ENCODE measurements at regions not wholly inside any gene's neighbourhood (a gene's known extent, or its start where the extent isn't known, plus 50 kb on each side); places are given as distances from the start of the nearest gene placed in this dataset.

DNA sequence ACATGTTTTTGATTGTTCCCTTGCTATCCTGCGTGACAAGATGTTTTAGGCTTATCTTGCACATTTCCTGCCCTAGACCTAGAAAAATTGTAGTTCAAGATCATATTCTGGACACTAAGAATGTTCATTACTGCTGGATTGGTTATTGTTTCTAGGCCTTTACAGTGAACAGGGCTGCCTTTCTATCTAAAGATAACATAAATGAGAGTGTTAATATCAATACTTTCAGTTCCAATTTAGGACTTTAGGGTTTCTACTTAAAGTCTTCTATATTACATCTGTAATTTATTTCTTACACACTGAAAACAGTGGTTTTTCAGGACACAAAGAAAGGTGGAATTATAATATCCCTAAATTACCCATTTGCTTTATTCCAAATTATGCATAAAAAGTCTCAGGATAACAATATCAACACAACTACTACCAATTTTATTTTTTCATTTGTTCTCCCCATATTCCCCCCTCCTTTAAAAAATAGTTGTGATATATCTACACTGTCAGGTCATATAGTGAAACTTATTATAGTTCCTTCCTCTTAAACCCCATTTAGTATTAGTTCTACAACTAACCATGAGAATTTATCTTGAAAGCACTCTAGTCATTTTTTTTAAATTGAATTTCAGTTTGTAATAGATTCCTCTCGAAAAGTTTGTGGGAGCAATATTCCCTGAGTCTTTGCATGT lies 293.9 kb upstream of the RIOK2 start:
- no peaks in the 10 kb centered on the region for H3K36me3 ChIP-seq (ENCODE audit: insufficient read depth)
- H3K27me3 ChIP-seq (ENCODE audit: insufficient read depth, low read depth), result no peaks in the 10 kb centered on the region
- no peaks in the 10 kb centered on the region for H3K4me1 ChIP-seq (ENCODE audit: low read depth, poor library complexity, severe bottlenecking)
- H2AFZ ChIP-seq (ENCODE audit: low read depth), result no peak overlapping the region
- no peaks in the 10 kb centered on the region for H4K20me1 ChIP-seq (ENCODE audit: insufficient read depth)
- TF ChIP-seq, protein P1, sequence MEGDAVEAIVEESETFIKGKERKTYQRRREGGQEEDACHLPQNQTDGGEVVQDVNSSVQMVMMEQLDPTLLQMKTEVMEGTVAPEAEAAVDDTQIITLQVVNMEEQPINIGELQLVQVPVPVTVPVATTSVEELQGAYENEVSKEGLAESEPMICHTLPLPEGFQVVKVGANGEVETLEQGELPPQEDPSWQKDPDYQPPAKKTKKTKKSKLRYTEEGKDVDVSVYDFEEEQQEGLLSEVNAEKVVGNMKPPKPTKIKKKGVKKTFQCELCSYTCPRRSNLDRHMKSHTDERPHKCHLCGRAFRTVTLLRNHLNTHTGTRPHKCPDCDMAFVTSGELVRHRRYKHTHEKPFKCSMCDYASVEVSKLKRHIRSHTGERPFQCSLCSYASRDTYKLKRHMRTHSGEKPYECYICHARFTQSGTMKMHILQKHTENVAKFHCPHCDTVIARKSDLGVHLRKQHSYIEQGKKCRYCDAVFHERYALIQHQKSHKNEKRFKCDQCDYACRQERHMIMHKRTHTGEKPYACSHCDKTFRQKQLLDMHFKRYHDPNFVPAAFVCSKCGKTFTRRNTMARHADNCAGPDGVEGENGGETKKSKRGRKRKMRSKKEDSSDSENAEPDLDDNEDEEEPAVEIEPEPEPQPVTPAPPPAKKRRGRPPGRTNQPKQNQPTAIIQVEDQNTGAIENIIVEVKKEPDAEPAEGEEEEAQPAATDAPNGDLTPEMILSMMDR (conservative IDR thresholded peaks at IDR 0.05; ENCODE audit: low read depth, low read length), result no peak
- no peak overlapping the region for H3K27ac ChIP-seq
- H3K79me2 ChIP-seq (ENCODE audit: insufficient read depth, low read depth), result no peaks in the 10 kb centered on the region
- no peak overlapping the region for H3K4me2 ChIP-seq
- H3K4me3 ChIP-seq (IDR thresholded peaks at IDR 0.05; ENCODE audit: insufficient read depth, low read depth, low read length), result no peak overlapping the region
- H3K9ac ChIP-seq, result no peak overlapping the region

DNA sequence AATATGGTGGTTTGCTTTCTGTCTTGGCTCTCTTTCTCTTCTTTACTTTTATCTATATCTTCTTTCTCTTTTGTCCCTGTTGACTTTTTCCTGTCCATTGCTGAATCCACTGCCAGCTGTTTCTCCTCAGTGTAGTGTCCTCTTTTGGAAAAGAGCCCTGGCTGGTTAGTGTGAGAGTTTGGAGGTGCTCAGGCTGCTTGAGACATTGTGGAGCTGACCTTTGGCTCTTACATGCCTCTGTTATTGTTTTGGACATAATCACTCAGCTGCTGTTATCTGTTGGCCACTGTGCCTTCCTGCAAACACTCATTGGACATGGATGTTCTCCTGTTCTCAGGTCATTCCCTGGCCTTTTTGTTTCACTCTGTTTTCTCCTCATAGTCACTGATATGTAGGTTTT lies 295.4 kb upstream of the RIOK2 start:
- H3K4me1 ChIP-seq (ENCODE audit: low read depth, poor library complexity, severe bottlenecking), result no peaks in the 10 kb centered on the region
- H3K27me3 ChIP-seq (ENCODE audit: insufficient read depth, low read depth), result no peaks in the 10 kb centered on the region
- no peak overlapping the region for H3K27ac ChIP-seq
- no peaks in the 10 kb centered on the region for H3K79me2 ChIP-seq (ENCODE audit: insufficient read depth, low read depth)
- TF ChIP-seq, protein P1 (conservative IDR thresholded peaks at IDR 0.05; ENCODE audit: low read depth, low read length), result no peak
- H2AFZ ChIP-seq (ENCODE audit: low read depth), result no peak overlapping the region
- H3K4me2 ChIP-seq, result no peak overlapping the region
- no peaks in the 10 kb centered on the region for H3K36me3 ChIP-seq (ENCODE audit: insufficient read depth)
- H4K20me1 ChIP-seq (ENCODE audit: insufficient read depth), result no peaks in the 10 kb centered on the region
- H3K9ac ChIP-seq, result no peak overlapping the region
- H3K4me3 ChIP-seq (IDR thresholded peaks at IDR 0.05; ENCODE audit: insufficient read depth, low read depth, low read length), result no peak overlapping the region

DNA sequence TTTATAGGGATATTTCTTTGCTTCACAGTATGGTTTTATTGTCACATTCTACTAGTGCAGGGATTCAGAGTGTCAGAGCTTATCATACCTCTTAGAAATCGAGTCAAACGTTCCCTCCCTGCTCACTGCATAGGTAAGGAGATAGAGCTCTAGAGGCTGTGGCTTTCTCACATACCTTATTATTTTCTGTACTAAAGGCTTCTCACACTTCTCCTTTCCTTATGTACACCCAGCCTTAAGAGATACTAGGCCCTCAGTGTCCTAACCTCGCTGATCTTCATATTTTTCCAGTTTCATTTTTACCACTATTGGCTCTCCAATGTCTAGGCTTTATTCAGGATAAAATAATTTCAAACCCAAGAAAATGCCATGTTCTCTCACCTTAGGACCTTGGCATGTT lies 297.3 kb upstream of the RIOK2 start:
- no peaks in the 10 kb centered on the region for H3K79me2 ChIP-seq (ENCODE audit: insufficient read depth, low read depth)
- H3K9ac ChIP-seq, result no peak overlapping the region
- H2AFZ ChIP-seq (ENCODE audit: low read depth), result no peak overlapping the region
- H3K4me2 ChIP-seq, result no peak overlapping the region
- TF ChIP-seq, protein P1 (conservative IDR thresholded peaks at IDR 0.05; ENCODE audit: low read depth, low read length), result no peak
- no peak overlapping the region for H3K4me3 ChIP-seq (IDR thresholded peaks at IDR 0.05; ENCODE audit: insufficient read depth, low read depth, low read length)
- H3K27me3 ChIP-seq (ENCODE audit: insufficient read depth, low read depth), result no peaks in the 10 kb centered on the region
- H4K20me1 ChIP-seq (ENCODE audit: insufficient read depth), result no peaks in the 10 kb centered on the region
- H3K4me1 ChIP-seq (ENCODE audit: low read depth, poor library complexity, severe bottlenecking), result no peaks in the 10 kb centered on the region
- H3K36me3 ChIP-seq (ENCODE audit: insufficient read depth), result no peaks in the 10 kb centered on the region
- H3K27ac ChIP-seq, result no peak overlapping the region

GRCh38 chr5:97488126-97488668 lies 305.1 kb upstream of the RIOK2 start:
- Histone ChIP-seq H3K4me2 (no peak overlapping the region), H3K4me3 (IDR thresholded peaks at IDR 0.05; ENCODE audit: insufficient read depth, low read depth, low read length) (no peak overlapping the region), H3K9ac (no peak overlapping the region), H3K36me3 (ENCODE audit: insufficient read depth) (no peaks in the 10 kb centered on the region), H3K4me1 (ENCODE audit: low read depth, poor library complexity, severe bottlenecking) (no peaks in the 10 kb centered on the region), H3K27ac (no peak overlapping the region), H3K79me2 (ENCODE audit: insufficient read depth, low read depth) (no peaks in the 10 kb centered on the region), H4K20me1 (ENCODE audit: insufficient read depth) (no peaks in the 10 kb centered on the region), H3K27me3 (ENCODE audit: insufficient read depth, low read depth) (no peaks in the 10 kb centered on the region), H2AFZ (ENCODE audit: low read depth) (no peak overlapping the region)
- TF ChIP-seq, protein P1 (conservative IDR thresholded peaks at IDR 0.05; ENCODE audit: low read depth, low read length), result no peak

Data from KMS-11 (cell line).